Mammary epithelial cell (primary cell): ENCODE measurements at regions not wholly inside any gene's neighbourhood (a gene's known extent, or its start where the extent isn't known, plus 50 kb on each side); places are given as distances from the start of the nearest gene placed in this dataset.

ENCODE experiments used
- CTCF ChIP-seq, 2 donors: IDR thresholded peaks in 1 of 2; conservative IDR thresholded peaks in 1 of 2; 2 replicates each; pipeline ENCODE4 v1.5.1; 2011 to 2012; ENCODE audit warnings: inconsistent platforms in 2 of 2, low read length in 2 of 2, mild to moderate bottlenecking in 2 of 2, control low read depth in 1 of 2, low read depth in 1 of 2; ENCODE audit not compliant: insufficient read depth in 1 of 2; ENCODE audit errors: extremely low read depth in 1 of 2
- EZH2 ChIP-seq: IDR thresholded peaks from 2 replicates; pipeline ENCODE4 v1.6.1; 2012; ENCODE audit warnings: low read length, inconsistent platforms, borderline replicate concordance

GRCh38 chr3:104438706-104439105 is 928.0 kb upstream of the ALCAM start:
- TF ChIP-seq CTCF (conservative IDR thresholded peaks at IDR 0.05 in 1 of 2, IDR thresholded peaks at IDR 0.05 in 1 of 2; ENCODE audit: extremely low read depth in 1 of 2, insufficient read depth in 1 of 2, low read depth in 1 of 2, low read length in 2 of 2) (no peak), EZH2 (no peak)
